BJ (cell line): ENCODE measurements at regions not wholly inside any gene's neighbourhood (a gene's known extent, or its start where the extent isn't known, plus 50 kb on each side); places are given as distances from the start of the nearest gene placed in this dataset.
"Not testable (repeated sequence)": the region's sequence is repeated elsewhere in the genome, so short reads cannot be mapped to it uniquely, and the experiment has no call there.

Source experiments
- CTCF ChIA-PET: fragments of 350-600 bp; formaldehyde crosslinking; extraction: SDS; loops from one replicate; lab custom pipeline; 2021; ENCODE audit warnings: antibody characterized with exemption, inconsistent platforms; lab: Yijun Ruan, JAX
- POLR2A ChIA-PET: fragments of 300-600 bp; sonication (Branson Sonifier 250); formaldehyde crosslinking; extraction: SDS; loops from one replicate; lab custom pipeline; 2021; ENCODE audit warnings: antibody characterized with exemption; lab: Charles Lee
- DNase-seq: peaks from one replicate; pipeline ENCODE4 v3.0.0-alpha.2; 2011; ENCODE audit warnings: low read depth
- H3K27me3 ChIP-seq: 2 replicates; pipeline ENCODE4 v1.6.0; 2011; ENCODE audit warnings: low read length; ENCODE audit not compliant: control insufficient read depth, insufficient read depth
- H3K36me3 ChIP-seq: 2 replicates; pipeline ENCODE4 v1.5.1; 2011; ENCODE audit warnings: low read length; ENCODE audit not compliant: control insufficient read depth, insufficient read depth
- H3K4me3 ChIP-seq: 2 replicates; pipeline ENCODE4 v1.5.1; 2011; ENCODE audit warnings: low read depth, mild to moderate bottlenecking, control low read depth, low read length
- TF ChIP-seq, protein P1 (sequence below): IDR thresholded peaks from 2 replicates; pipeline ENCODE4 v1.5.1; 2011; ENCODE audit warnings: low read depth, mild to moderate bottlenecking, control low read depth, inconsistent platforms, low read length, moderate library complexity; ENCODE audit not compliant: insufficient read depth

DNA sequence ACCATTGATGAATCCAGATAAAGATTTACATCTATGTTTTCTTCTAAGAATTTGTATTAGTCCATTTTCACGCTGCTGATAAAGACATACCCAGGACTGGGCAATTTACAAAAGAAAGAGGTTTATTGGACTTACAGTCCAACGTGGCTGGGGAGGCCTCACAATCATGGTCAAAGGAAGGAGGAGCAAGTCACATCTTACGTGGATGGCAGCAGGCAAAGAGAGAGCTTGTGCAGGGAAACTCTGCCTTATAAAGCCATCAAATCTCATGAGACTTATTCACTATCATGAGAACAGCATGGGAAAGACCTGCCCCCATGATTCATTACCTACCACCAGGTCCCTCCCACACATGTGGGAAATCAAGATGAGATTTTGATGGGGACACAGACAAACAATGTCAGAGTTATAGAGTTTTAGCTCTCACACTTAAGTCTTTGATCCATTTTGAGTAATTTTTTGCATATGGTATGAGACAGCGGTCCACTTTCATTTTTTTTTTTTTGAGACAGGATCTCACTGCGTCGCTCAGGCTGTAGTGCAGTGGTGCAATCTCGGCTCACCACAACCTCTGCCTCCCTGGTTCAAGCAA, 53.5 kb upstream of the JADE2 start:
- CTCF ChIA-PET, result interaction anchor here (0.6 kb wide), 1 partner anchor 22 kb away, joined by 3 read pairs; no protein-coding TSS in a partner anchor
- H3K36me3 ChIP-seq, H3K4me3 ChIP-seq, POLR2A ChIA-PET, H3K27me3 ChIP-seq, DNase-seq: not testable (repeated sequence)

DNA sequence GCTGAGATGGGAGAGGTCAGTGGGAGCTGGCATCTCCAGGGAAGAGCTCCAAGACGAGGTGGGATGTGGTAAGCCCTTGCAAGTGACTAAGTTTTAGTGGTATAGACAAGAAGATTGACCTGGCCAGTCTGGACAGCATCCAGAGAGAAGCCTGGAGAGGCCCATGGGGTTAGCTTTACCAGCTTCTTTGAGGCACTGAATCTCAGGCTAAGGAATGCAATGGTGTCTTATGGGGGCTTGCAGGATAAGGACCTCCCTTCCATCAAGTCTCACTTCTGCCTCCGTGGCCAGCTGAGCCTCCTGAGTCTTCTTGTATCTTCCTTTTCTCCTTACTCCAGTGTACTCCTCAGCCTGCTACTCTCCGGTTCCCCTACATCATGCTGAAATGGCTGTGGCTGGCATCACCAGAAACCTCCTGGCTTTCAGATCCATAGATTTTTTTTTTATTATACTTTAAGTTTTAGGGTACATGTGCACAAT, 56.5 kb upstream of the JADE2 start:
- CTCF ChIA-PET, result interaction anchor here (1.2 to 1.3 kb wide), 2 partner anchors 57 to 58 kb away, joined by 3 to 6 read pairs; partner anchors contain the start of gene CDKN2AIPNL
- Histone ChIP-seq H3K4me3 (no peak overlapping the region), H3K27me3 (no peaks in the 10 kb centered on the region), H3K36me3 (no peaks in the 10 kb centered on the region)
- TF ChIP-seq, protein P1, sequence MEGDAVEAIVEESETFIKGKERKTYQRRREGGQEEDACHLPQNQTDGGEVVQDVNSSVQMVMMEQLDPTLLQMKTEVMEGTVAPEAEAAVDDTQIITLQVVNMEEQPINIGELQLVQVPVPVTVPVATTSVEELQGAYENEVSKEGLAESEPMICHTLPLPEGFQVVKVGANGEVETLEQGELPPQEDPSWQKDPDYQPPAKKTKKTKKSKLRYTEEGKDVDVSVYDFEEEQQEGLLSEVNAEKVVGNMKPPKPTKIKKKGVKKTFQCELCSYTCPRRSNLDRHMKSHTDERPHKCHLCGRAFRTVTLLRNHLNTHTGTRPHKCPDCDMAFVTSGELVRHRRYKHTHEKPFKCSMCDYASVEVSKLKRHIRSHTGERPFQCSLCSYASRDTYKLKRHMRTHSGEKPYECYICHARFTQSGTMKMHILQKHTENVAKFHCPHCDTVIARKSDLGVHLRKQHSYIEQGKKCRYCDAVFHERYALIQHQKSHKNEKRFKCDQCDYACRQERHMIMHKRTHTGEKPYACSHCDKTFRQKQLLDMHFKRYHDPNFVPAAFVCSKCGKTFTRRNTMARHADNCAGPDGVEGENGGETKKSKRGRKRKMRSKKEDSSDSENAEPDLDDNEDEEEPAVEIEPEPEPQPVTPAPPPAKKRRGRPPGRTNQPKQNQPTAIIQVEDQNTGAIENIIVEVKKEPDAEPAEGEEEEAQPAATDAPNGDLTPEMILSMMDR, result no peak
- DNase-seq, result no peak
- POLR2A ChIA-PET, result no interaction called here

DNA sequence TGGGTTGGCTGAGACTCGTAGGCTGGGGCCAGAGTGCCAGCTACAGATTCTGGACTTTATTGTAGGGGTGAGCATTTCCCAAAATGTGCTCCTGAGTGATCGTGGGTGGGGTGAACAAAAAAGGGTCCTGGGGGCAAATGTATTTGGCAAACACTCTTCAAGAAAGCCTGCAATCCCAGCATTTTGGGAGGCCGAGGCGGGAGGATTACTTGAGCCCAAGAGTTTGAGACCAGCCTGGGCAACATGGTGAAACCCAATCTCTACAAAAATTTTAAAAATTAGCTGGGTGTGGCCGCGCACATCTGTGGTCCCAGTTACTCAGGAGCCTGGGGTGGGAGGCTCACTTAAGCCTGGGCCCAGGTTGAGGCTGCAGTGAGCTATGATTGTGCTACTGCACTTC, 55.5 kb upstream of the CDKN2AIPNL start:
- Histone ChIP-seq H3K36me3 (no peaks in the 10 kb centered on the region), H3K27me3 (no peaks in the 10 kb centered on the region), H3K4me3 (no peak overlapping the region)
- DNase-seq, result no peak
- ChIA-PET CTCF (interaction anchor here (0.7 to 1.4 kb wide), 4 partner anchors 12 to 59 kb away, joined by 3 to 4 read pairs (median 4); no protein-coding TSS in a partner anchor), POLR2A (interaction anchor here (0.6 kb wide), 1 partner anchor 288 kb away, joined by 5 read pairs; no protein-coding TSS in a partner anchor)
- TF ChIP-seq, protein P1, result no peak

DNA sequence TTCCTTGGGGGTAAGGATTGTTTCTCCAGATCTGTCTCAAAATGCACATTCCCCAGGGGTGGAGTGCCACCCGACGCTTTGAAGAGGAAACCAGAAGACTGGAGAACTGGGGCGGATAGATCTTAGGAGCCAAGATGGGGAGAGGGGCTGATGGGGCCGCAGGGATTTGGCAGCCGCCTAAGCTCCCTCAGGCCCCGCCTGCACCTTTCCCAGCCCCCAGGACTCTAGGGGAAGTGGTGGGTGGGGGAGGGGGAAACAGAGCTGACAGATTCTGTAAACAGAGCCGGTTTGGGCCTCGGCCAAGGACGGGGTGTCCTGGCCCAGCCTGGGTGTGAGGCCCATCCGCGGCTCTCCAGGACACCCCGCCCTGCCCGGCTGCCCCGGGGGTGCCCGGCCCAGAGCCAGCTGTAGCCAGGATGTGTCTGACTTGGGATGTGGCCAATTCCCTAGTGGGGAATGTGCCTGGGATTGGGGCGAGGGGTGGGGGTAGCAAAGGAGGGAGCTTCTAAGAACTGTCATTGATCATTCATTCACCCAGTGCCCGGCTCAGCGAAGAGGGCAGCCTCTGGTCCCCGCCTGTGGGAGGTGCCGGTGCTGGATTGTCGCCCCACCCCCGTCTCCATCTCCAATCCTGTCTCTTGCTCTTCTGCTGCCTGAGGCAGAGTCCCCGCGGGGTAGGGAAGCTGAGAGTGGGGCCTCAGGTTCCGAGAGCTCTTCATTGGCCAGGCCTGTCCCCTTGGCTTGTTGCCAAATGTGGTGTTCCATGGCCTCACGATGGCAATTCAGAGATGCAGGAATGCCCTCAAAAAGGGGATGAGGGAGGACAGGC, 54.8 kb upstream of the CDKN2AIPNL start:
- TF ChIP-seq, protein P1, result no peak
- ChIA-PET POLR2A (interaction anchor here (0.6 to 0.9 kb wide), 2 partner anchors 14 to 288 kb away, joined by 3 to 5 read pairs; no protein-coding TSS in a partner anchor), CTCF (interaction anchor here (0.7 to 1.7 kb wide), 10 partner anchors 9 to 111 kb away, joined by 3 to 6 read pairs (median 4); partner anchors contain the start of gene CDKN2AIPNL)
- no peaks in the 10 kb centered on the region for H3K27me3 ChIP-seq
- H3K4me3 ChIP-seq, result peak overlapping the region; percentile 34
- no peak for DNase-seq
- H3K36me3 ChIP-seq, result no peaks in the 10 kb centered on the region

DNA sequence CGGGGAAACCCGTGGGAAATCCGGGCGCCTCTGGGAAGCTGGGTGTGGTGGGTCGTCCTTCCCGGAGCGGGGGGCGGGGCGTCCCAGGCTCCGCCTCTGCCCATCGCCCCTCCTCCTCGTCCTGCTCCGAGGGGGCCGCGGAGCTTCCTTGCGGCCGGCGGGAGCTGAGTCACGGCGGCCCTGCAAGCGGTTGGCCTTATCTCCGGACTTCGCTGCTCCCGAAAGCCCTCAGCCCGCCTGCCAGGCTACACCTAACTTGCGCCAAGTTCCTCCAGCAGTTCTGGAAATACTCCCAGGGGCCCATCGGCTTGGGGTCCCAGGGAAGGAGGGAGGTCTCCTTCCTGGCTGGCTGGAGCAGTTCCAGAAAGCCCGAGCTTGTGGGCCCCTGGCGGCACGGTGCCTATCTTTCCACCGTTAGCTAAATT, 54.1 kb upstream of the CDKN2AIPNL start:
- POLR2A ChIA-PET, result interaction anchor here (0.9 kb wide), 1 partner anchor 14 kb away, joined by 3 read pairs; no protein-coding TSS in a partner anchor
- Histone ChIP-seq H3K27me3 (no peaks in the 10 kb centered on the region), H3K36me3 (no peaks in the 10 kb centered on the region), H3K4me3 (peak overlapping the region; percentile 34)
- TF ChIP-seq, protein P1, result 0 out of 2 replicates have a peak, but pooled peaks have one; percentile 7
- DNase-seq, result no peak
- CTCF ChIA-PET, result interaction anchor here (1.1 to 1.7 kb wide), 8 partner anchors 8 to 112 kb away, joined by 3 to 6 read pairs (median 4); partner anchors contain the start of gene CDKN2AIPNL
